GM21825 (cell line): ENCODE measurements at regions not wholly inside any gene's neighbourhood (a gene's known extent, or its start where the extent isn't known, plus 50 kb on each side); places are given as distances from the start of the nearest gene placed in this dataset.
"Not testable (repeated sequence)": the region's sequence is repeated elsewhere in the genome, so short reads cannot be mapped to it uniquely, and the experiment has no call there.

Experiments used
- ATAC-seq: cut with Tn5 transposase; IDR thresholded peaks from one replicate; pipeline ENCODE4 v1.9.1; 2021; ENCODE audit warnings: mild to moderate bottlenecking, moderate library complexity; ENCODE audit not compliant: unreplicated experiment

DNA sequence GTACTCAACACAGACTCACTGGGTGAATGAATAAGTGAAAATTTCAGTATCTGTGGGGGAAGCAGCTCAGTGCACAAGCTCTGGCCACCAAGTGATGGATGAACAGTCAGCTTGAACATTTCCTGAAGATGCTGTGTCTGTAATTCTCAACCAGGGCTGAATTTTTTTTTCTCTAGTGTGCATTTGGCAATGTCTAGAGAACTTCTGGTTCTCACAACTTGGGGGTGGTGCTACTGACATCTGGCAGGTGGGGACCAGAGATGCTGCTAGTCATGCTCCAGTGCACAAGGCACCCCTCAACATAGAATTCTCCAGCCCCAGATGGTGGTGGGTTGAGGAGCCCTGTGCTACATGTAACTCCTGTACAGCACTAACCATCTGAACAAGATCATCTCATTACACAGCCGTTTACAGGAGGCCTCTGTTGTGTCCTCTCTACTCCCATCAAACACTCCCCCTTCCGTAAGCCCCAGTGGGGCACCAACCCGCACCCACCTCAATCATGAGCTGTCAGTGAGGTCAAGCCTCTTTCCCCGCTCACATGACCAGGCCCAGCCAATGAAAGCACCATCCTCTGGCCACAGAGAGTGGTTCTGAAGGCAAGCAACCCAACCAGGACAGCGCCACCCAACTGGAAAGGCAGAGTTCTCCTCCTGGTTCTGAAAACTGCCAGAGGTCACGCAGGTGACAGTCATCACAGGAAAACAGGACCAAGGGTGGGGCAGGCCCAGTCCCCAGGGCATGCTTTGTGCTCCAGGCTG is 103.9 kb upstream of the PMEPA1 start:
- no peak for ATAC-seq

DNA sequence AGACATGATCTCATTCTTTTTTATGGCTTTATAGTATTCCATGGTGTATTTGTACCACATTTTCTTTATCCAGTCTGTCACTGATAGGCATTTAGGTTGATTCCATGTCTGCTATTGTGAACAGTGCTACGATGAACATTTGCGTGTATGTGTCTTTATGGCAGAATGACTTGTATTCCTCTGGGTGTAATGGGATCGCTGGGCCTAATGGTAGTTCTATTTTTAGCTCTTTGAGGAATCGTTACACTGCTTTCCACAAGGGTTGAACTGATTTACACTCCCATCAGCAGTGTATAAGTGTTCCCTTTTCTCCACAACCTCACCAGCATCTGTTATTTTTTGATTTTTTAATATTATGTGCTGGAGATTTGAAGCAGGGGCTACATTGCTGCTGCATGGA is 102.8 kb upstream of the PMEPA1 start:
- not testable (repeated sequence) for ATAC-seq

DNA sequence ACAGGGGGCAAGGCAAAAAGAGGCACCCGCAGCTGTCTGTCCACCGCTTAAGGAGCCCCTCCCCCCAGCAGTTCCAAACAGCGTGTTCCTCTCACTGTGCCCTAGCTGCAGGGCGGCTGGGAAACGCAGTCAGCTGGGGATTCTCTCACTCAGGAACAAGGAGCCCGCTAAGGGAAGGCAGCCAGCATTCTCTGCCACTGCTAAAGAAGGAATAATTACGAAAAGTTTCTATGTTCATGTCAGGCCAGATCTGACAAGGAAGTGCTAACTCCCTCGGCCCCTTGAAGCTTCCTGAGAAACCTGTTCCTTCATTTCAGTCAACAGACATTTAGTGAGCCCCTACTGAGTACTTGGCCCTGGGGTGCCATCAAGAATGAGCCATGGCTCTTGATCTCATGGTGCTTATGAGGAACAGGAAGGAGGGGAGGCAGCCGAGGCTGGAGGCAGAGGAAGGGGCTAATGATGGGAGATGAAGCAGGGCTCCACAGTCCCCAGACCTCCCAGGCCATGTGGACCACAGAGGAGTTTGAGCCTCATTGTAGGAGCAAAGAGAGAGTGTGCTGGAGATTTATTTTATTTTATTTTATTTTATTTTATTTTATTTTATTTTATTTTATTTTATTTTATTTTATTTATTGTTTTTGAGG is 101.7 kb upstream of the PMEPA1 start:
- no peak for ATAC-seq

DNA sequence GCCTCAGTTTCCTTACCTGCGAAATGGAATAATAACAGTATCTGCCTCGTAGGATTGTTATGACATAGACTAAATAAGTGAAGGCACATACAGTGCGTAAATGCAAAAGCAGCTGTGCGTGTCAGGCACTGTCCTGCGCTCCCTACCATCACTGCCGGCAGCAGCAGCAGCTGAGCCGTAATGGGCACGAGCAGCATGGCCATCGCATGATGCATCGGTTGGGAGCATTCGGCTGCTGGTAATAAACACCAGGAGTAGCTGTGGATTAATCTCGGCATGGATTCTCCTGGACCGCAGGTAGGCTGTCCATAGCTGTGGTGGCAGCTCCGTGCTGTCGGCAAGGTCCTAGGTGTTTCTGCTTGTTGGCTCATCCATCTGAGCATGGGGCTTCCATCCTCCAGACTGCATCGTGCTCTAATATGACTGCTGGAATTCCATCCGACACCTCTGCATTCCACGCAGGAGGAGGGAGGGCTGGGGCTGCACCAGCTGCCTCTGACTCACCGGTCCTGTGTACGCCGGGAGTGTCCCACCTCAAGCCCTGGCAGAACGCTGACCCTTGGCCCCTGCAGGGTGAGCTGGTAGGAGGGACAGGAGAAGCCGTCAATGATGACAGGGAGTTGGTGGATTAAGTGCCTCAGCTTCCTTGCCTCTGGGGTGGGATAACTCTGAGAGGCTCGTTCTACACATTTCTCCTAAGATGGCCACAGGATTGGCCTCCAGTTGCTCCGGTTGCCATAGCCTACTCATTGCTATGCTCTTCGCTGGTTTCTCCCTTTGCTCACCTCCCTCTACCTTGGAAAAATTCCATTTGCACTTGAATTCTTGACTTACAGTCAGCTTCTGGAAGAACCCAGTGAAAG is 100.9 kb upstream of the PMEPA1 start:
- no peak for ATAC-seq

DNA sequence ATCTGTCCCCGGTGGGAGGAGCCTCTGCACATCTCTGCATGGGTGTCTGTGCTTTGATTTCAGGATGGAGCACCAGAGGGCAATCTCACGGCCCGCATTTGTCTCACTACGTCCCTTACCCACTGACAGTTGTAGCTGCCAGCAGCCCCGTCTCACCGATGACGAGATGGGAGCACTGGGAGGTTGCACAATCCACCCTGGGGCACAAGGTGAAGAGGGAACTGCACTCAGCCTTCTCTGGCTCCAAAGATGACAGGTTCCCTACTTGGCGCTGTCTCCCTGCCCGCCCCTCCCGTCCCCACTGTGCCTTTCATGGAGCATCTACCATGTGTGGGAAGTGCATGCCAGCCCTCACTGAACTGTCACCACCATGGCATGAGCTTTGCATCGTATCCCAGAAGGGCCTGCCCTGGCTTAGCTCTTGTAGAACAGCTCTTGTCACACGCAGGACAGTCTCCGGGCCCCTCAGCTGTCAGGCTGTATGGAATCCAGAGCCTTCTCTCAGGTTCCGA is 99.9 kb upstream of the PMEPA1 start:
- no peak for ATAC-seq

DNA sequence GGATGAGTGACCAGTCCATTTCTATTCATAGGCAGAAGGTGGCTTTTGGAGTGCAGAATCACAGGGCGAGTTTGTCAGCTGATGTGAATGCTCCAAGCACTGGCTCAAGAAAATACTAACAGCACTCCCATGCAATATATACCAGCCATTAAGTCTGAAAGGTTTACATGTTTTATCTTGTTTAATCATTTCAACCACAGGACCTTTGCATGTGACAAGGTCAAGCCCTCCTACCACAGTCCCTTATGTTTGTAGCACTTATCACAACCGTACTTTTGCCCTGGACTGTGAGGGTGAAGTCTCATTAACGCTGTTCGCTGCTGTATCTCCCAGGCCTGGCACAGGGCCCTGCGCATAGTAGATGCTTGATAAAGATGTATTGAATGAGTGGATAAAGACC is 99.3 kb upstream of the PMEPA1 start:
- no peak for ATAC-seq

DNA sequence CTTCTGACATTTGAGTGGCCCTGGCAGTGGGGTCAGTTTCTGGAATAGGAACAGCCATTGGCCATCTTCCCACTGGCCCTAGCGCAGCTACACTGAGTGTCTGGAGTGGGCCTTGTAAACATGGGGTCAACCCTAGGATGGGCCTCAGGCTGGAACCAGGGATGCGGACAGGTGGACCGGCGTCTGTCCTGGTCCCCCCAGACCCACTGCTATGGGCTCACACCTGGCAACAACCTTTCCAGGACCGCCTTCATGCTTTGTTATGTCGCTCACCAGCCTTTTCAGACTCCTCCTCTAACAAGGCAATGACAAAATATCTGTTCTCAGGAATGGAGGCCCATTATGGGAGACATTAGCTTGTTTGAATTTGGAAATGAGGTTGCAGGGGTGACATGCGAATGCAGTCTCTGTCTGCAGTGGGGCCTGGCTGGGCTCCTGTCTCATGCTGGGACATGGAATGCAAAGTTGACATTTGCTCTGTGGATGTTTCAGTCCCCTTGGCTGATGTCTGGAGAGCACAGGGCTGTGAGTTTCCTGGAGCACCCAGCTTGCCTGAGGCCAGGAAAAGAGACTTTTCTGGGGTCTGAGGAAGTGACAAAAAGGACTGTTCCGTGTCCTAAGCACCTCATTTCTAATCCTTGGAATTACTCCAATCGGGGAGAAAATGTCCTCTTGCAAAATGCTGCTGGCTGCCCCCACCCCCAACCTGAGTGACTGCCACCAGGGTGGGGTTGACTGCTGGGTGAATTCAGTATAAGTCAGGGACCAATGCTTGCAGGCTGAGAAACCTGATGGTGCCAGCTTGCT is 98.7 kb upstream of the PMEPA1 start:
- no peak for ATAC-seq

DNA sequence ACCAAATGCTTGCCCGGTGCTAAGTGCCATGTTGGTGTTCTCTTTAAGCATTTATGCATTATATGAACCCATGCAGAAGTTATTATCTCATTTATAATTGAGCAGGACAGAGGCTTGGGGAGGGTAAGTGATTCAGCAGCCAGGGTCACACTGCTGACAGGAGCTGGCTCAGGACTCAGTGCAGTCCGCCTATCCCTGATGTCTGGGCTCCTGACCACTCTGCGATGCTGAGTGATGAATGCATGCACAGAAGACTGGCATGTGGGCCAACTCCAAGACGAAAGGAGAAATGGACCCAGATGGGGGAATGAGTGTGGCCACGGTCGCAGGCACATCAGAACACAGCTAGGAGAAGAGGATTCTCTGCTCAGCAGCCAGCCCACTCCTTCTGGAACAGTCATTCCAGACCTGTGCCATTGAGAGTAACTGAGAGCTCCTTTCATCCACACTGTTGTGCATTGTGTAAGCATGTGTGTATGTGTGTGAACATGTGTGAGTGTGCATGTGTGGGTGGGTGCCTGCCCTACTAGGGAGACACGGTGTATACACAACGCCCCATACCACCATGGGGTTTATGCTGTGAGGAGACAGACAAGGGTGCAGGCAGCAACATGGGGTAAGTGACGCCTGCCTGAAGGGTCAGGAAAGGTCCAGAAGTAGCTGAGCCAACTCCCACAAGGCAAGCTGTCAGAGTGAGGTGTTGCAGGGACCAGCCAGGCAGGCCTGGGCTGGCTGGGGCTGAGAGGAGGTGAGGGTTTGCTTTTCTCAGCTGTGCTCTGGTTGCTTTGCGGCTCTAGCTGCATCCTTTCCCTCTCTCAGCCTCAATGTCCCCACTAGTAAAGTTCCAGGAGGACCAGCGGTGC is 97.8 kb upstream of the PMEPA1 start:
- no peak for ATAC-seq

DNA sequence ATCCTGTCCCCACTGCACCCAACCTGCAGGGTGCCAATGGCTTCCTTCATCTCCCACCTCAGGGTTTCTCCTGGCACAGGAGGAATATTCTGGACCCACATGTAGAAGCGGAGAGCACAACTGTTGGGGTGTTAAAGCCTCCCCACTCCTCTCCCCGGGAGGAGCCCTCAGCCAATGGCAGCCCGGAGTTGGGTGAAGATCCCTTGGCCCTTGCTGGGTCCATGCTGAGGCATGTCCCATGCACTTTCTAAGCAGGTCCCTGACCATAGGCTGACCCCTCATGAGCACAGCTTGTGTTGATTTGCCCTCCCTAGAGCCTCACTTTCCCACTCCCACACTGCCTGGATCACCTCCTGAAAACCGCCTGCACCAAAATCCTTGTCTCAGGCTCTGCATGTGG is 97.2 kb upstream of the PMEPA1 start:
- no peak for ATAC-seq

DNA sequence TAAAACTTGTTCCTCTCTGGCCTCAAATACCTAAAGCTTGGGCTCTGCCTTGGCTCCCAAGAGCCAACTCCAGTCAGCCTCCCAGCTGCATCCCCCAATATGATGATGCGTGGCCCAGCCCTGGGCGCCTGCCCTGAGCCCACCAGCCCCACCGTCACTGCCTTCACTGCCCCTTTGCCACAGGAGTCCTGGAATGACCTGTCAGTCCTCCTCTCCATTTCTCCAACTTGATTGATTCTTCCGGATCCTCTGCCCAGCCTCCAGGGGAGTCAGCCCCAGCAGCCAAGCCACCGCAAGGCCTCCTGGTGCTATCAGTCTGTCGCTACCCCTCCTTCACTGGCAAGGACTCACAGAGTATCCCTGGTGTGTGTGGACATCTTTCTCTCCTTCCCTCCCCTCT is 96.7 kb upstream of the PMEPA1 start:
- no peak for ATAC-seq

DNA sequence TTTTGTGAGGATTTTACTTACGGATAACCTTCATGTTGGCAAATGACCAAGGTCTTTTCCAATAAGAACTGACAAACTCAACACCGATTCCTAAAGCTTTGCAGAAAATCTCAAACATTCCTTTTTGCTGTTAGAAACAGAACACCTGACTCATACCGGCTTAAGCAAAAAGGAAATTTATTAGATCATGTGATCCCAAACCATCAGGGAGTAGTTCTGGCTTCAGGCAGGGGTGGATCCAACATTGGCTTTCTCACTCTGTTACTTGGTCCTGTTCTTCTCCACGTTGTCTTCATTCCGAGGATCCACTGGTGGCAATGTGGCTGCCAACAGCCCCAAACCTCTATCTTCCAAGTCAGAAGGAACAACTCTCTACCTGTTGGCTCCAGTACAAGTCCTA is 95.9 kb upstream of the PMEPA1 start:
- no peak for ATAC-seq

DNA sequence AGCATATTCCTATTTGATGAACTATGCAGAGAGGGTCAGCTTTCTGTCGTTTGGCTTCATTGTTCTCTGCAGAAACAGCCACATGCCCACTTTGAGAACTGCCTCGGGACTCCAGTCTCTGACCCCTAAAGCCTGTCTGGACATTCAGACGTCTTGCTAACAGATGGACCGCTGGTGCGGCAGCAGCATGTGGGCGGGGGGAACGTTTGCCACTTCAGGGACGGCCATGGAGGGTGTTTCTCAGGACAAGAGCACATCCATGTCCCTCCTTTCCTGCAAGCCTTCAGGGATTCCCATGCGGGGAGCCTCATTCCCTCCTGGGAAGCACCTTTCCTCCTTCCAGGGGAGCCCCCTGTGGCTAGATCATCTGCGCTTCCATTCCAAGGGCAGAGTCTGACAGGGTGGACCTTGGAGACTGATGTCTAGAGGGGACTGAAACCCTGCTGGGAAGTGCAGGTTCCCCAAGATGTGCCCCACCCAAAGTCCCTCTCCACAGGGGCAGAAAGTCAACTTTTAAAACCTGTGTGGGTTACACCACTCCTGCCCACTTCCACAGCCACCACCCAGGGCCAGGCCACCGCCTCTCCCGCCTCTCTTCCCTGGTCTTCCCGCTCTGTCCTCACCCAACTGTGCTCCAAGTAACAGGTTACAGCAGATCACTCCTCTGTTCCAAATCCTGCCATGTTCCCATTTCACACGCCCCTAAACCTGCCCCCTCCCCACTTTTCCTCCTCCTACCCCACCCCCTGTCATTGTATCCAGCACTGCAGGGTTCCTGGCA is 94.8 kb upstream of the PMEPA1 start:
- no peak for ATAC-seq

DNA sequence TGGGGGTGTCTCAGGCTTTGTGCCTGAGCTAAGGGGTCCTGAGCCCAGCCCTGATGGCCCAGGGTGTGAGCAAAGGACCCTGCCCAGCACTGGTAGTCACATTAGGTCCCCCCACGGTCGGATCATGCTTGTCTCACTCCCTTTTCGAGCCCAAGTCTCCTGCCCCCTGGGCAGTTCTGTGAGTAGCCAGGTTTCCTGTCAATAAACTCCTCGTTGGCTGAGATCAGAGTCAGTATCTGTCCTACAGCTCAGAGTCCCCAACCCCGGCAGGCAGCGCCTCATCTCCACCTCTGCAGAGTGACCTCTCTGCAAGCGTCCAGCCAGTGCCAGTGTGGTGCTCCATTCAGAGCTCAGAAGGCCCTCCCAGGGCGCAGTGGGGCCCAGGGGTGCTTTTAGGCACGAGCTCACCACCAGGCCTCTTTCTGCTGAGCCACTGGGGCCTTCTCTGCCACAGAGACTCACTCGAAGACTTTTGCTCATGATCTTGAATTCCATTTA is 93.7 kb upstream of the PMEPA1 start:
- ATAC-seq: no peak

DNA sequence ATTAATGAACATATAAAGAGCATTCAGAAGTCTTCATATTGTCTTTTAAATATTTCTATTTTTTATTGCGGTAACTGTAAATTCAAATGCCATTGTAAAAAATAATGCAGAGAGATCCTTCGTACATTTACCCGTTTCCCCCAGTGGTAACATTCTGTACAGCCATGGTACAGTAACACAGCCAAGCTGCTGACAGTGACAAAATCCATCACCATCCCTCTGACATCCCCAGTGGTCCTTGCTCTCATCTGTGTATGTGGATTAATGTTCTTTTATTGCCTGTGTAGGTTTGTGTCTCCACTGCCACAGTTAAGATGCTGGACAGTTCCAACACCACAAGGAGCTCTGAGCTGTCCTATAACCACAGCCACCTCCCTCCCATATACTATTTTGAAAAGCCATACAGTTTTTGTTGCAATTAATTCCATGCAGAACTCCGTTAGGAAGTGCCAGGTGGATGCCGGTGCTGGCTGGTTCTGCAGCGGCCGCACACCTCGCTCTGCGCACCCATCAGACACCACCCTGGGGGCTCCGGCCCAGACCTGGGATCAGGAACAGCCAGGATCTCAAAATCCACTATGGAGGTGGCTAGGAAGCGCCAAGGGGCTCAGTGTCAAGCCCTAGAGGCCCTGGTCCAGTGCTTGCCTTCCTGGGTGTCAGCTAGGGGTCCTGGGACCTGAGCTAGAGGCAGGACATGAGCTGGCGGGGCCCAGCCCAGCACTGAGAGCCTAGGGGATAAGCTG is 93.1 kb upstream of the PMEPA1 start:
- no peak for ATAC-seq

DNA sequence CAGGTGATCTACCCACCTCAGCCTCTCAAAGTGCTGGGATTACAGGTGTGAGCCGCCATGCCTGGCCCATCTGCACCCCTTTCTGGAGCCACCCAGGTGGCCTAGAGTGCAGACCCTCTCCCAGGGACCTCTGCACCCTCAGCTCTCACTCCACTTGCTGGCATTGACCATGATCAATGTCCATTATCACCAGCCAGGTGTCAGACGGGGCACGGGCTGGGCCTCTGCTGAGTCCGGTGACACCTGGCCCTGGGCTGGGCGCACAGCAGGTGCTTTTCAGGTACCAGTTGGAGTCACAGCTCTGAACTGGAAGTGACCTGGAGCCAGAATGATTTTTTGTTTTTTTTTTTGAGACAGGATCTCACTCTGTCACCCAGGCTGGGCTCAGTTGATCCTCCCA is 91.8 kb upstream of the PMEPA1 start:
- ATAC-seq: no peak

DNA sequence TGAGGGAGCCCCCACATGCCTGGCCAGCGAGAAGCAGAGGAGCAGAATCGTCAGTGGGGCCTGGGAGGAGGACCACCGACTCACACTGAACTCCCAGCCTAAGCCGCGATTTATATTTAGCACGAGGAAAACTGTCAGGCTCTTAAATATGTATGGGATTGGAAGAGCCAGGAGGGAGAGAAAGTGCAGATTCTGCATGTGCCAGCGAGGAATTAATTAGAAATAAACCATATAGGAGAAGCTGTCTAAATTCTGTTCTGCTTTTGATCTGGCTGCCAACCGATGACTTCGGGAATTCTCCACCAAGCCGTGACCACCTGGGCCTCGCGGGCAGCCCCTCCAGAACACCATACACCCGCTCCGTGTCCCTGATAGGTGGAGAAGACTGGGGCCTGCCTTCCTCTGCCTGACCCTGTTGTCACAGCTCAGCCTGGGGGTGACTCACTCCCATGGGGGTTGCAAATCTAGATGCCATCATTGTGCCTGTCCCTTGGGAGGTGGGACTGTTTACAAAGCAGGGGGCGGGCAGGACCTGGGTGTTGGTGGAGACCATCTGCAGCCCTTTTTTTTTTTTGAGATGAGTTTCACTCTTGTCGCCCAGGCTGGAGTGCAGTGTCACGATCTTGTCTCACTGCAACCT is 91.1 kb upstream of the PMEPA1 start:
- ATAC-seq: no peak

DNA sequence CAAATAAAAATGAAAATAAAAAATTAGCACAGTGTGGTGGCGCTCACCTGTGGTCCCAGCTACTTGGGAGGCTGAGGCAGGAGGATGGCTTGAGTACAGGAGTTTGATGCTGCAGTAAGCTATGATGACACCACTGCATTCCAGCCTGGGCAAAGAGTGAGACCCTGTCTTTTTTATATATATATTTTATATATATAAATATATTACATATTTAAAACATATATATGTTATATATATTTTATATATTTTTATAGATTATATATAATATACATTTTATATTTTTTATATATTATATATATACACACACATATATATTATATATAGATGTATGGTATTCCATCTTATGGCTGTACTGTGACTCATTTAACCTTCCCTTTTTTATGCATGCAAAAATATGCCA is 87.6 kb upstream of the PMEPA1 start:
- ATAC-seq: no peak
